Fibroblast of the aortic adventitia (primary cell): ENCODE measurements at regions not wholly inside any gene's neighbourhood (a gene's known extent, or its start where the extent isn't known, plus 50 kb on each side); places are given as distances from the start of the nearest gene placed in this dataset.

Experiments
- DNase-seq: peaks from one replicate; pipeline ENCODE4 v3.0.0-alpha.2; 2010; ENCODE audit warnings: low read depth
- H3K4me3 ChIP-seq: 2 replicates; pipeline ENCODE4 v1.5.1; 2011; ENCODE audit warnings: low read depth, mild to moderate bottlenecking, control low read depth, low read length, moderate library complexity
- CTCF ChIP-seq: IDR thresholded peaks from 2 replicates; pipeline ENCODE4 v1.5.1; 2011; ENCODE audit warnings: mild to moderate bottlenecking, low read length, control low read depth, inconsistent platforms; ENCODE audit not compliant: insufficient read depth

GRCh38 chr13:40170982-40171381, 495.5 kb downstream of the FOXO1 start:
- no peak for TF ChIP-seq CTCF
- DNase-seq: no peak
- no peak overlapping the region for H3K4me3 ChIP-seq

- no peak overlapping the region for H3K4me3 ChIP-seq
- no peak for TF ChIP-seq CTCF
- DNase-seq: no peak
Measured at GRCh38 chr13:40171566-40171965, 494.9 kb downstream of the FOXO1 start.

GRCh38 chr13:40172149-40172591, 494.3 kb downstream of the FOXO1 start:
- no peak for DNase-seq
- no peak overlapping the region for H3K4me3 ChIP-seq
- no peak for TF ChIP-seq CTCF

GRCh38 chr13:40172878-40173277, 493.6 kb downstream of the FOXO1 start:
- no peak for TF ChIP-seq CTCF
- no peak for DNase-seq
- H3K4me3 ChIP-seq: no peak overlapping the region

GRCh38 chr13:40175639-40176038, 490.8 kb downstream of the FOXO1 start:
- no peak for TF ChIP-seq CTCF
- no peak overlapping the region for H3K4me3 ChIP-seq
- peak; percentile 49 for DNase-seq

- no peak overlapping the region for H3K4me3 ChIP-seq
- no peak for DNase-seq
- TF ChIP-seq CTCF: no peak
Measured at GRCh38 chr13:40176242-40176641, 490.2 kb downstream of the FOXO1 start.

- no peak for TF ChIP-seq CTCF
- DNase-seq: no peak
- H3K4me3 ChIP-seq: no peak overlapping the region
Measured at GRCh38 chr13:40178130-40178529, 488.3 kb downstream of the FOXO1 start.
